ENCODE measurements at regions not wholly inside any gene's neighbourhood (a gene's known extent, or its start where the extent isn't known, plus 50 kb on each side); places are given as distances from the start of the nearest gene placed in this dataset.

GRCh38 chr10:108757946-108758345 lies 1165.4 kb downstream of the XPNPEP1 start:
- TF ChIP-seq CTCF (conservative IDR thresholded peaks at IDR 0.05; ENCODE audit: low read length) (no peak), EZH2phosphoT487 (IDR thresholded peaks at IDR 0.05; ENCODE audit: borderline replicate concordance, low read depth, low read length) (no peak)

All from OCI-LY7 (cell line).